A673 (cell line): ENCODE measurements at regions not wholly inside any gene's neighbourhood (a gene's known extent, or its start where the extent isn't known, plus 50 kb on each side); places are given as distances from the start of the nearest gene placed in this dataset.
A peak's percentile ranks its signal among the peaks of the same experiment; 100 is the strongest.

Experiments
- BruUV-seq: library from RNA; stranded (reverse); fragments of 400-500 nt; replicated peaks from 2 replicates; lab custom pipeline; 2021; lab: Mats Ljungman, UMichigan
- CTCF ChIA-PET: fragments of 300-600 bp; sonication (Branson Sonifier 250); formaldehyde crosslinking; loops from one replicate; lab custom pipeline; 2022; ENCODE audit warnings: antibody characterized with exemption; lab: Charles Lee
- POLR2A ChIA-PET: fragments of 300-600 bp; sonication (Branson Sonifier 250); formaldehyde crosslinking; loops from one replicate; lab custom pipeline; 2022; ENCODE audit warnings: antibody characterized with exemption; ENCODE audit not compliant: low non-redundant PET; lab: Charles Lee
- DNase-seq: peaks from one replicate; pipeline ENCODE4 v3.0.0-alpha.2; 2015; ENCODE audit warnings: low spot score
- H3K27ac ChIP-seq: fragments of 200-600 bp; sonication (generic); 2 replicates; pipeline ENCODE4 v1.5.1; 2016; ENCODE audit warnings: mixed run types, low read depth, mild to moderate bottlenecking, mixed read lengths, antibody characterized with exemption, low read length; ENCODE audit not compliant: poor library complexity, severe bottlenecking
- H3K27me3 ChIP-seq: fragments of 200-600 bp; sonication (generic); replicated peaks from 2 replicates; pipeline ENCODE4 v1.6.1; 2017; ENCODE audit warnings: mixed run types, low read depth, mild to moderate bottlenecking, mixed read lengths, antibody characterized with exemption, low read length; ENCODE audit not compliant: insufficient read depth, poor library complexity
- H3K36me3 ChIP-seq: fragments of 200-600 bp; sonication (generic); 2 replicates; pipeline ENCODE4 v1.6.1; 2016; ENCODE audit warnings: mixed run types, mild to moderate bottlenecking, mixed read lengths, antibody characterized with exemption, low read length; ENCODE audit not compliant: insufficient read depth, poor library complexity, severe bottlenecking
- H3K4me1 ChIP-seq: fragments of 200-600 bp; sonication (generic); 2 replicates; pipeline ENCODE4 v1.6.1; 2017; ENCODE audit warnings: mixed run types, mild to moderate bottlenecking, mixed read lengths, antibody characterized with exemption, low read length; ENCODE audit not compliant: insufficient read depth, poor library complexity, severe bottlenecking
- H3K4me3 ChIP-seq: fragments of 200-600 bp; sonication (generic); 2 replicates; pipeline ENCODE4 v1.5.1; 2016; ENCODE audit warnings: low read depth, mixed run types, mild to moderate bottlenecking, mixed read lengths, low read length; ENCODE audit not compliant: poor library complexity, severe bottlenecking
- H3K9me3 ChIP-seq: fragments of 200-600 bp; sonication (generic); 2 replicates; pipeline ENCODE4 v1.6.1; 2016; ENCODE audit warnings: mixed run types, low read depth, mild to moderate bottlenecking, mixed read lengths, antibody characterized with exemption, low read length; ENCODE audit not compliant: poor library complexity, severe bottlenecking
- EZH2 ChIP-seq: fragments of 200-600 bp; sonication (generic); IDR thresholded peaks from 2 replicates; pipeline ENCODE4 v1.6.1; 2017; ENCODE audit warnings: borderline replicate concordance, low read depth, mild to moderate bottlenecking, mixed read lengths, antibody characterized with exemption, low read length; ENCODE audit not compliant: poor library complexity, severe bottlenecking
- intact Hi-C: fragments of 100-400 bp; cut with micrococcal nuclease; formaldehyde crosslinking; loops from one replicate; pipeline ENCODE4 v1.10.0; 2022; ENCODE audit not compliant: unreplicated experiment
- TF ChIP-seq, protein P1 (sequence below): fragments of 300-800, 200-600 bp; sonication (generic); conservative IDR thresholded peaks from 2 replicates; pipeline ENCODE4 v1.5.1; 2017; ENCODE audit warnings: low read depth, mild to moderate bottlenecking, antibody characterized with exemption, low read length, moderate library complexity, mixed read lengths

DNA sequence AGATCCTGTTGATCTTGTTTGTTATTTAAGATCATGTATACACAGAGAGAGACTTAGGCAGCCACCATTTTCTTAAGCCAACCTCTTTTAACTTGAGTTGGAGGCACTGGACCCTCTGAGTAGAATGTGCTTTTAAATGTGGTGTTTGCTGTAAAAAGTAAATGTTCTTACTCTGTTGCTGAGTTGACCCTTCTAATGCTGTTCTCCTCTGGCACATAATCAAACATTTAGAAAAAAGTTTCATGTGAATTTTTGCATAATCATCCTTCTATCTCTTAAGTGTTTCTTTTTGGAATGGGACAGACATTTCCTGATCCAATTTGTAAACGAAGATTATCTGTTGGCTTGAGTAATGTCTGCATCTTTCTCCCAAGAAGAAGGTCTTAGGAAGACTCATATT is 255.1 kb upstream of the ETAA1 start:
- Histone ChIP-seq H3K4me1 (peaks cover 21% of the 10 kb centered on the region), H3K9me3 (no peaks in the 10 kb centered on the region), H3K36me3 (no peaks in the 10 kb centered on the region), H3K4me3 (no peak overlapping the region), H3K27ac (peak overlapping the region; percentile 5), H3K27me3 (no peaks in the 10 kb centered on the region)
- ChIA-PET CTCF (no interaction called here), POLR2A (no interaction called here)
- TF ChIP-seq EZH2: no peak
- TF ChIP-seq, protein P1, sequence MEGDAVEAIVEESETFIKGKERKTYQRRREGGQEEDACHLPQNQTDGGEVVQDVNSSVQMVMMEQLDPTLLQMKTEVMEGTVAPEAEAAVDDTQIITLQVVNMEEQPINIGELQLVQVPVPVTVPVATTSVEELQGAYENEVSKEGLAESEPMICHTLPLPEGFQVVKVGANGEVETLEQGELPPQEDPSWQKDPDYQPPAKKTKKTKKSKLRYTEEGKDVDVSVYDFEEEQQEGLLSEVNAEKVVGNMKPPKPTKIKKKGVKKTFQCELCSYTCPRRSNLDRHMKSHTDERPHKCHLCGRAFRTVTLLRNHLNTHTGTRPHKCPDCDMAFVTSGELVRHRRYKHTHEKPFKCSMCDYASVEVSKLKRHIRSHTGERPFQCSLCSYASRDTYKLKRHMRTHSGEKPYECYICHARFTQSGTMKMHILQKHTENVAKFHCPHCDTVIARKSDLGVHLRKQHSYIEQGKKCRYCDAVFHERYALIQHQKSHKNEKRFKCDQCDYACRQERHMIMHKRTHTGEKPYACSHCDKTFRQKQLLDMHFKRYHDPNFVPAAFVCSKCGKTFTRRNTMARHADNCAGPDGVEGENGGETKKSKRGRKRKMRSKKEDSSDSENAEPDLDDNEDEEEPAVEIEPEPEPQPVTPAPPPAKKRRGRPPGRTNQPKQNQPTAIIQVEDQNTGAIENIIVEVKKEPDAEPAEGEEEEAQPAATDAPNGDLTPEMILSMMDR: no peak
- peak; percentile 67 for DNase-seq
- BruUV-seq: no TSS peak
- intact Hi-C loops: no loop called here

DNA sequence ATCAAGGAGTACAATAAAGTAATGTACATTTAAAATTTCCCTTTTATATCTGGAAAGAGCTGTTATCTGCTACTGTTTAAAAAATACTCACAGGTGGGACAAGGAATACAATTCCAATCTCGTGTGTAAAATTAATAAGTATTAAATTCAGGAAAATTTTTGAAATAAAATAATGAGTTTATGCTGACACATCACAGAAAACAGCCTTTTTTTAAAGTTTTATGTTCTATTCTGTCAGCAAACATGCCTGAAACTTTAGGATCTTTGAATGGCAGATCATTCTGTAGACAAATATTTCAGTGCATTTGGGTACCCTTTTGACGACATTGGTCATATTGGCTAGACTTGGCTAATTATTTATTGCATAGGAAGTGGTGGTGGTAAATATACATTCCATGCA is 254.4 kb upstream of the ETAA1 start:
- BruUV-seq: no TSS peak
- CTCF ChIA-PET: no interaction called here

DNA sequence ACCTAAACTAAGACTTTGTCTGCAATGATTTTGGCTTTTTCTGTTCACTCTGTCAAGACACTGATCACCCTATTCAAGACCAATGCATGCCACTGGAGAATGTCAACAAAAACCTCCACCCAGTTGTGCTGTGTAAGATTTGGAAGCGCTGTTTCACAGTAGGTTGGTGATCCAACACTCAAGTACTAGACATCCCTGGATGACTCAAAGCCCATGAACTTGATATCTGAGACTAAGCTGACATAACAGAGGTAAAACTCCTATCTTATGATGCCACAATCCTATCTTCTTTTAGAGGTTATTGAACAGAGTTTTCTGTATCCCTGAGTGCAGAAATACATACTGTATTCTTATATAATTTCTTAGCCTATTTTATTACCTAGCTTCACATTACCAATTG is 251.3 kb upstream of the ETAA1 start:
- POLR2A ChIA-PET: no interaction called here
- BruUV-seq: no TSS peak
- H3K4me1 ChIP-seq: peaks cover 21% of the 10 kb centered on the region
- no peaks in the 10 kb centered on the region for H3K9me3 ChIP-seq
- H3K27ac ChIP-seq: no peak overlapping the region
- CTCF ChIA-PET: no interaction called here
- no peak overlapping the region for H3K4me3 ChIP-seq
- no peaks in the 10 kb centered on the region for H3K27me3 ChIP-seq
- TF ChIP-seq, protein P1: no peak
- no peak for TF ChIP-seq EZH2
- intact Hi-C loops: no loop called here
- no peak for DNase-seq
- H3K36me3 ChIP-seq: no peaks in the 10 kb centered on the region

More for the DNA sequence above, 254.4 kb upstream of the ETAA1 start:
- Histone ChIP-seq H3K27ac (no peak overlapping the region), H3K9me3 (no peaks in the 10 kb centered on the region), H3K36me3 (no peaks in the 10 kb centered on the region), H3K4me3 (no peak overlapping the region), H3K27me3 (no peaks in the 10 kb centered on the region), H3K4me1 (peaks cover 21% of the 10 kb centered on the region)
- intact Hi-C loops: no loop called here
- TF ChIP-seq EZH2: no peak
- TF ChIP-seq, protein P1: no peak
- POLR2A ChIA-PET: no interaction called here
- DNase-seq: no peak
